Cardiac muscle cell (in vitro differentiated cells and primary cell): ENCODE measurements at regions not wholly inside any gene's neighbourhood (a gene's known extent, or its start where the extent isn't known, plus 50 kb on each side); places are given as distances from the start of the nearest gene placed in this dataset.

Experiments used
- DNase-seq, 2 donors: peaks; one replicate each; pipeline versions ENCODE4 v3.0.0 to v3.0.0-alpha.2; 2010 to 2017; ENCODE audit warnings: low read depth in 1 of 2, low spot score in 1 of 2
- H3K27ac ChIP-seq: fragments of 200-600 bp; sonication (generic); 2 replicates; pipeline ENCODE4 v1.5.1; 2016
- H3K27me3 ChIP-seq: fragments of 200-600 bp; sonication (generic); 2 replicates; pipeline ENCODE4 v1.6.0; 2016; ENCODE audit warnings: control low read depth
- H3K36me3 ChIP-seq: fragments of 200-600 bp; sonication (generic); 2 replicates; pipeline ENCODE4 v1.5.1; 2016; ENCODE audit warnings: control low read depth
- H3K4me1 ChIP-seq: fragments of 200-600 bp; sonication (generic); 2 replicates; pipeline ENCODE4 v1.8.1; 2017; ENCODE audit warnings: low read depth, mild to moderate bottlenecking, mixed run types
- H3K4me3 ChIP-seq: fragments of 200-600 bp; sonication (generic); 2 replicates; pipeline ENCODE4 v1.5.1; 2016; ENCODE audit warnings: mild to moderate bottlenecking
- H3K9me3 ChIP-seq: fragments of 200-600 bp; sonication (generic); 2 replicates; pipeline ENCODE4 v1.5.1; 2017; ENCODE audit warnings: low read depth, mild to moderate bottlenecking, control low read depth
- CTCF ChIP-seq: IDR thresholded peaks from 2 replicates; pipeline ENCODE4 v1.5.1; 2012; ENCODE audit warnings: low read depth, mild to moderate bottlenecking, low read length

GRCh38 chr13:47399599-47399998 is 502.7 kb upstream of the HTR2A start:
- H3K4me3 ChIP-seq = no peak overlapping the region
- H3K27me3 ChIP-seq = no peaks in the 10 kb centered on the region
- no peaks in the 10 kb centered on the region for H3K4me1 ChIP-seq
- no peak for DNase-seq
- H3K27ac ChIP-seq = no peak overlapping the region
- no peak for TF ChIP-seq CTCF
- H3K9me3 ChIP-seq = no peaks in the 10 kb centered on the region
- no peaks in the 10 kb centered on the region for H3K36me3 ChIP-seq

- Histone ChIP-seq H3K27ac (no peak overlapping the region), H3K36me3 (no peaks in the 10 kb centered on the region), H3K9me3 (no peaks in the 10 kb centered on the region), H3K4me1 (no peaks in the 10 kb centered on the region), H3K4me3 (no peak overlapping the region), H3K27me3 (no peaks in the 10 kb centered on the region)
- TF ChIP-seq CTCF = no peak
- peak in 1 of 2 donors; percentile 10 for DNase-seq
These were observed 500.9 kb upstream of the HTR2A start for GRCh38 chr13:47397739-47398138.

- no peak for TF ChIP-seq CTCF
- H3K36me3 ChIP-seq = no peaks in the 10 kb centered on the region
- no peaks in the 10 kb centered on the region for H3K27me3 ChIP-seq
- no peak overlapping the region for H3K4me3 ChIP-seq
- no peak overlapping the region for H3K27ac ChIP-seq
- H3K4me1 ChIP-seq = no peaks in the 10 kb centered on the region
- no peak for DNase-seq
- no peaks in the 10 kb centered on the region for H3K9me3 ChIP-seq
These were observed 500.1 kb upstream of the HTR2A start for GRCh38 chr13:47396915-47397314.

GRCh38 chr13:47374741-47375140 is 477.9 kb upstream of the HTR2A start:
- no peak overlapping the region for H3K4me3 ChIP-seq
- H3K27ac ChIP-seq = no peak overlapping the region
- no peaks in the 10 kb centered on the region for H3K27me3 ChIP-seq
- H3K9me3 ChIP-seq = no peaks in the 10 kb centered on the region
- H3K36me3 ChIP-seq = no peaks in the 10 kb centered on the region
- DNase-seq = no peak
- H3K4me1 ChIP-seq = no peaks in the 10 kb centered on the region
- TF ChIP-seq CTCF = no peak

- H3K27me3 ChIP-seq = no peaks in the 10 kb centered on the region
- no peak for DNase-seq
- TF ChIP-seq CTCF = no peak
- no peak overlapping the region for H3K27ac ChIP-seq
- H3K9me3 ChIP-seq = no peaks in the 10 kb centered on the region
- H3K4me3 ChIP-seq = no peak overlapping the region
- no peaks in the 10 kb centered on the region for H3K4me1 ChIP-seq
- no peaks in the 10 kb centered on the region for H3K36me3 ChIP-seq
These were observed 475.9 kb upstream of the HTR2A start for GRCh38 chr13:47372751-47373150.

GRCh38 chr13:47351798-47352197 is 454.9 kb upstream of the HTR2A start:
- Histone ChIP-seq H3K4me1 (no peaks in the 10 kb centered on the region), H3K27me3 (no peaks in the 10 kb centered on the region), H3K4me3 (no peak overlapping the region), H3K9me3 (no peaks in the 10 kb centered on the region), H3K36me3 (no peaks in the 10 kb centered on the region), H3K27ac (no peak overlapping the region)
- TF ChIP-seq CTCF = no peak
- DNase-seq = no peak
